ENCODE measurements at regions not wholly inside any gene's neighbourhood (a gene's known extent, or its start where the extent isn't known, plus 50 kb on each side); places are given as distances from the start of the nearest gene placed in this dataset.

DNA sequence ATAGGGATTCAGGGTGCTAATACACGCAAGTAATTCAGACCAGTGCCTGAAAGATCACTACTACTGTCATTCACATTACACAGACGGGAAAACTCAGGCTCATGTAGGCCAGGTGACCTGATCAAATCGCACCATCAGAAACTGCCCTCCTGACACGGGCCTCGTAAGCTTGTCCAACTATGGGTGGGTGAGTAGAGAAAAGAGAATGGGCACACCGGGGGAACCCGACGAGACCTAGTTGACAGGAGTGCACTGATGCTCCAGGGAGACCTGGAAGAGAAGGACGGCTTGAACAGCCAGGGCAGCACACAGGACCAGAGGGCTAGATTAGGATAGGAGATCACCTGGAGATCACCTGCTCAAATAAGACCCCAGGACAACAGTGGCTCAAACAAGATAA, 166.9 kb upstream of the DIO3 start:
- Histone ChIP-seq H4K5ac (ENCODE audit: low read depth, low read length) (no peak overlapping the region), H3K9me1 (ENCODE audit: insufficient read depth, low read length) (no peaks in the 10 kb centered on the region), H2BK120ac (ENCODE audit: low read depth, low read length) (no peak overlapping the region), H3K23ac (ENCODE audit: low read depth, low read length) (no peak overlapping the region), H2BK15ac (ENCODE audit: low read depth, low read length) (no peak overlapping the region), H2AFZ (replicated peaks; ENCODE audit: low read length, poor library complexity) (no peak overlapping the region), H3K9me3 (ENCODE audit: control insufficient read depth, insufficient read depth, low read length) (peaks cover 2% of the 10 kb centered on the region), H3K4me3 (ENCODE audit: insufficient read depth, low read depth, low read length) (no peak overlapping the region), H2BK20ac (ENCODE audit: low read depth, low read length) (no peak overlapping the region), H3K79me1 (ENCODE audit: low read depth in 1 of 2, low read length in 2 of 2) (no peaks in the 10 kb centered on the region), H3K27ac (ENCODE audit: insufficient read depth, low read length) (no peak overlapping the region), H3K14ac (replicated peaks; ENCODE audit: low read depth, low read length) (no peak overlapping the region), H3K18ac (ENCODE audit: low read depth, low read length) (no peak overlapping the region), H4K8ac (ENCODE audit: low read depth in 2 of 2, low read length in 2 of 2) (no peak overlapping the region), H2AK9ac (replicated peaks; ENCODE audit: low read depth, low read length, poor library complexity) (peak overlapping the region; percentile 18), H3K36me3 (ENCODE audit: control insufficient read depth, insufficient read depth, low read length) (no peaks in the 10 kb centered on the region), H3K56ac (ENCODE audit: extremely low read depth, insufficient read depth, low read length) (no peak overlapping the region), H4K91ac (ENCODE audit: insufficient read depth, low read depth, low read length) (no peak overlapping the region), H2BK5ac (ENCODE audit: low read depth, low read length, poor library complexity, severe bottlenecking) (no peak overlapping the region), H3K4me1 (ENCODE audit: control insufficient read depth, insufficient read depth, low read length) (no peaks in the 10 kb centered on the region), H3K4ac (ENCODE audit: low read depth, low read length) (no peak overlapping the region), H3K9ac (ENCODE audit: low read depth, low read length) (no peak overlapping the region), H3K4me2 (ENCODE audit: low read depth, low read length) (no peak overlapping the region), H4K20me1 (ENCODE audit: insufficient read depth, low read length) (no peaks in the 10 kb centered on the region), H3K27me3 (ENCODE audit: control insufficient read depth, insufficient read depth, low read length) (peaks cover 4% of the 10 kb centered on the region; the same call in 1 of the 2 replicates), H2AK5ac (ENCODE audit: low read depth, low read length) (no peak overlapping the region)
- in situ Hi-C loops (cut with MboI; ENCODE audit: low sequenced_read_pairs), result no loop called here
- 80% methylated on average over 1 of the region's 9 CpGs; no CpG with 5 or more reads in 1 of the 2 experiments for WGBS, 2 experiments (ENCODE audit: extremely low coverage in 2 of 2, insufficient read length in 1 of 2)
- intact Hi-C loops (cut with micrococcal nuclease), result no loop called here
- no peak for TF ChIP-seq MAFK (IDR thresholded peaks at IDR 0.05; ENCODE audit: low read depth, low read length)
- TF ChIP-seq, protein P1, sequence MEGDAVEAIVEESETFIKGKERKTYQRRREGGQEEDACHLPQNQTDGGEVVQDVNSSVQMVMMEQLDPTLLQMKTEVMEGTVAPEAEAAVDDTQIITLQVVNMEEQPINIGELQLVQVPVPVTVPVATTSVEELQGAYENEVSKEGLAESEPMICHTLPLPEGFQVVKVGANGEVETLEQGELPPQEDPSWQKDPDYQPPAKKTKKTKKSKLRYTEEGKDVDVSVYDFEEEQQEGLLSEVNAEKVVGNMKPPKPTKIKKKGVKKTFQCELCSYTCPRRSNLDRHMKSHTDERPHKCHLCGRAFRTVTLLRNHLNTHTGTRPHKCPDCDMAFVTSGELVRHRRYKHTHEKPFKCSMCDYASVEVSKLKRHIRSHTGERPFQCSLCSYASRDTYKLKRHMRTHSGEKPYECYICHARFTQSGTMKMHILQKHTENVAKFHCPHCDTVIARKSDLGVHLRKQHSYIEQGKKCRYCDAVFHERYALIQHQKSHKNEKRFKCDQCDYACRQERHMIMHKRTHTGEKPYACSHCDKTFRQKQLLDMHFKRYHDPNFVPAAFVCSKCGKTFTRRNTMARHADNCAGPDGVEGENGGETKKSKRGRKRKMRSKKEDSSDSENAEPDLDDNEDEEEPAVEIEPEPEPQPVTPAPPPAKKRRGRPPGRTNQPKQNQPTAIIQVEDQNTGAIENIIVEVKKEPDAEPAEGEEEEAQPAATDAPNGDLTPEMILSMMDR (conservative IDR thresholded peaks at IDR 0.05; ENCODE audit: low read depth, low read length), result no peak
- TF ChIP-seq RCOR1 (IDR thresholded peaks at IDR 0.05; ENCODE audit: insufficient replicate concordance, low read length), result no peak
- no peak for TF ChIP-seq SMC3 (IDR thresholded peaks at IDR 0.05; ENCODE audit: low read depth, low read length)
- no peak for TF ChIP-seq NFE2L2 (IDR thresholded peaks at IDR 0.05; ENCODE audit: low read depth, low read length)
- TF ChIP-seq MXI1 (IDR thresholded peaks at IDR 0.05; ENCODE audit: borderline replicate concordance, low read depth, low read length), result no peak
- no peak for TF ChIP-seq FOS (IDR thresholded peaks at IDR 0.05; ENCODE audit: low read depth, low read length)
- no peak for TF ChIP-seq CEBPB (IDR thresholded peaks at IDR 0.05; ENCODE audit: low read depth, low read length)
- POLR2A ChIA-PET (ENCODE audit: unreplicated experiment), result no interaction called here
- dilution Hi-C loops (cut with HindIII; ENCODE audit: low sequenced_read_pairs, unreplicated experiment), result no loop called here
- ATAC-seq (ENCODE audit: low read depth) (no peak), DNase-seq (no peak)
- CTCF ChIA-PET, result no interaction called here
- BruUV-seq (replicated peaks), result no TSS peak
